GM23248 (cell line): ENCODE measurements at regions not wholly inside any gene's neighbourhood (a gene's known extent, or its start where the extent isn't known, plus 50 kb on each side); places are given as distances from the start of the nearest gene placed in this dataset. TPM values are rescaled to one million over a fixed set of nuclear protein-coding genes. Genes with fewer than 3 reads are reported as not detected.

Experiments used
- DNase-seq: peaks from one replicate; pipeline ENCODE4 v3.0.0-alpha.2; 2015
- H2AFZ ChIP-seq: fragments of 200-600 bp; sonication (generic); 2 replicates; pipeline ENCODE4 v1.6.1; 2016; ENCODE audit warnings: antibody characterized with exemption
- H3F3A ChIP-seq: fragments of 200-600 bp; sonication (generic); 2 replicates; pipeline ENCODE4 v1.6.1; 2016; ENCODE audit warnings: mild to moderate bottlenecking, antibody characterized with exemption, mixed run types; ENCODE audit not compliant: insufficient read depth
- H3K27ac ChIP-seq: fragments of 200-600 bp; sonication (generic); 2 replicates; pipeline ENCODE4 v1.5.1; 2016; ENCODE audit warnings: mild to moderate bottlenecking
- H3K27me3 ChIP-seq: fragments of 200-600 bp; sonication (generic); replicated peaks from 2 replicates; pipeline ENCODE4 v1.6.1; 2016; ENCODE audit warnings: mild to moderate bottlenecking; ENCODE audit not compliant: insufficient read depth
- H3K36me3 ChIP-seq: fragments of 200-600 bp; sonication (generic); 2 replicates; pipeline ENCODE4 v1.6.1; 2016; ENCODE audit warnings: low read depth, mild to moderate bottlenecking
- H3K4me1 ChIP-seq: fragments of 200-600 bp; sonication (generic); 2 replicates; pipeline ENCODE4 v1.6.1; 2016; ENCODE audit warnings: mild to moderate bottlenecking; ENCODE audit not compliant: insufficient read depth
- H3K4me2 ChIP-seq: fragments of 200-600 bp; sonication (generic); one replicate; pipeline ENCODE4 v1.6.1; 2016; ENCODE audit warnings: mild to moderate bottlenecking; ENCODE audit not compliant: unreplicated experiment
- H3K4me3 ChIP-seq: fragments of 200-600 bp; sonication (generic); 2 replicates; pipeline ENCODE4 v1.5.1; 2016; ENCODE audit warnings: mild to moderate bottlenecking
- H3K79me2 ChIP-seq: fragments of 200-600 bp; sonication (generic); 2 replicates; pipeline ENCODE4 v1.6.1; 2016; ENCODE audit warnings: mild to moderate bottlenecking; ENCODE audit not compliant: insufficient read depth
- H3K9ac ChIP-seq: fragments of 200-600 bp; sonication (generic); 2 replicates; pipeline ENCODE4 v1.6.1; 2016; ENCODE audit warnings: mild to moderate bottlenecking
- H3K9me2 ChIP-seq: fragments of 200-600 bp; sonication (generic); 2 replicates; pipeline ENCODE4 v1.6.1; 2016; ENCODE audit warnings: mixed run types, mild to moderate bottlenecking, moderate library complexity; ENCODE audit not compliant: insufficient read depth
- H3K9me3 ChIP-seq: fragments of 200-600 bp; sonication (generic); one replicate; pipeline ENCODE4 v1.6.1; 2017; ENCODE audit warnings: low read depth
- H4K20me1 ChIP-seq: fragments of 200-600 bp; sonication (generic); 2 replicates; pipeline ENCODE4 v1.6.0; 2016; ENCODE audit not compliant: insufficient read depth
- EZH2 ChIP-seq: fragments of 200-600 bp; sonication (generic); IDR thresholded peaks from 2 replicates; pipeline ENCODE4 v1.6.1; 2018; ENCODE audit warnings: antibody characterized with exemption, mild to moderate bottlenecking; ENCODE audit not compliant: insufficient read depth, poor library complexity, severe bottlenecking
- EZH2phosphoT487 ChIP-seq: fragments of 200-600 bp; sonication (generic); IDR thresholded peaks from 2 replicates; pipeline ENCODE4 v1.6.1; 2018; ENCODE audit warnings: antibody characterized with exemption, moderate library complexity, mild to moderate bottlenecking, low read depth; ENCODE audit not compliant: insufficient read depth
- WGBS, 2 experiments: methylation state at CpG; one replicate each; pipeline ENCODE4 v1.1.6; 2015 to 2017; ENCODE audit warnings: low lambda C conversion rate in 2 of 2, low coverage in 1 of 2; ENCODE audit errors: missing lambda C conversion rate in 2 of 2; 5-methylcytosine and 5-hydroxymethylcytosine counted together
- in situ Hi-C: fragments of 300-500 bp; cut with MboI; formaldehyde crosslinking; loops from 2 replicates; pipeline ENCODE4 v1.15.0; 2020
- small RNA-seq: library from RNA; depleted of rRNA; stranded (forward); fragments of <200 nt; gene quantifications from one replicate; pipeline ENCODE3, GENCODE V24; 2014; ENCODE audit warnings: low read depth, low replicate concordance

DNA sequence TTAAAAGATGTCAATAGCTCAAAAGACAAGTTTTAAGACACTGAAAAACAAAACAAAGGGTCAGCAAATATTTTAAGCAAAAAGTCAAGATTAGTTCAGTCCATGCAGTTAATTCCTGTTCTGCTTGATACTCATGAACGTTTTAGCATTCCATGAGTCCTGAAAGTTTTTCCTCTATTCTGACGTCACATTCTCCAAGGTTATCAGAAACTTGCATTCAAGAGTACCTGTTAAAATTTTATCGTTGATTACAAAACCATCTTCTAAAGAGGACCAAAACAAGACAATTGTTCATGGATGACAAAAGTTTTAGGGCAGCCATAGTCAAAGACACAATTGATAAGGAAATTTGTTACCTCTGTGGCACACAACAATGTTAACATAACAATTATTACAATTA, 52.5 kb upstream of the VOPP1 start:
- no peak for DNase-seq
- in situ Hi-C loops = loop anchor here (25.0 kb wide), 1 partner anchor 337 kb away; the partner anchor contains the start of genes MRPS17 and NIPSNAP2
- no peaks in the 10 kb centered on the region for H4K20me1 ChIP-seq
- H3K4me3 ChIP-seq = no peak overlapping the region
- no peak overlapping the region for H3K4me2 ChIP-seq
- H3K4me1 ChIP-seq = no peaks in the 10 kb centered on the region
- H2AFZ ChIP-seq = no peak overlapping the region
- H3K27ac ChIP-seq = no peak overlapping the region
- no peaks in the 10 kb centered on the region for H3K36me3 ChIP-seq
- WGBS, 2 experiments = 25 to 28% methylated on average over 3 of the region's 3 CpGs
- H3K9ac ChIP-seq = no peak overlapping the region
- no peaks in the 10 kb centered on the region for H3K79me2 ChIP-seq
- no peaks in the 10 kb centered on the region for H3F3A ChIP-seq
- no peaks in the 10 kb centered on the region for H3K9me3 ChIP-seq
- no peaks in the 10 kb centered on the region for H3K9me2 ChIP-seq
- peaks cover 16% of the 10 kb centered on the region; the same call in 1 of the 2 replicates for H3K27me3 ChIP-seq
- TF ChIP-seq EZH2 (no peak), EZH2phosphoT487 (no peak)

DNA sequence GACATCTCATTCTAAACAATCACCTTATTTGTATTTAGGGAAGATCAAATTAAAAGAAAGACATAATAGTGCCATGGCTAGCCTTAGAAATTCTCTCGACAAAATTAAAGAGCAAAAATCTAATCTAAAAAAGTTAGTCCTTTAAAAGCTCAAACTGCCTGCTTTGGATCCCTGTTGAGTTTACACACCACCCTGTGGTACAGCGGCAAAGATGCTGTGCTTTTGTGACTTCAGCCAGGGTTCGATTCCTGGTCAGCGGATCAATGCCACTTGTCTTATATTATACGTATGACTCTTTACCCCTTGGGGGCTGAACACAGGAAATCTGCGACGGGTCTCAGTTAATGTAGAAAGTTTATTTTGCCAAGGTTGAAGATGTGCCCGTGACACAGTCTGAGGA, 51.3 kb upstream of the VOPP1 start:
- Histone ChIP-seq H4K20me1 (no peaks in the 10 kb centered on the region), H3K79me2 (no peaks in the 10 kb centered on the region), H3K4me2 (no peak overlapping the region), H2AFZ (no peak overlapping the region), H3K9me2 (no peaks in the 10 kb centered on the region), H3K9ac (no peak overlapping the region), H3F3A (no peaks in the 10 kb centered on the region), H3K9me3 (no peaks in the 10 kb centered on the region), H3K36me3 (no peaks in the 10 kb centered on the region), H3K27me3 (peaks cover 10% of the 10 kb centered on the region; the same call in 1 of the 2 replicates), H3K4me1 (no peaks in the 10 kb centered on the region), H3K27ac (no peak overlapping the region), H3K4me3 (no peak overlapping the region)
- DNase-seq = no peak
- in situ Hi-C loops = no loop called here
- 80 to 83% methylated on average over 8 of the region's 8 CpGs for WGBS, 2 experiments
- no peak for TF ChIP-seq EZH2phosphoT487
- no peak for TF ChIP-seq EZH2

DNA sequence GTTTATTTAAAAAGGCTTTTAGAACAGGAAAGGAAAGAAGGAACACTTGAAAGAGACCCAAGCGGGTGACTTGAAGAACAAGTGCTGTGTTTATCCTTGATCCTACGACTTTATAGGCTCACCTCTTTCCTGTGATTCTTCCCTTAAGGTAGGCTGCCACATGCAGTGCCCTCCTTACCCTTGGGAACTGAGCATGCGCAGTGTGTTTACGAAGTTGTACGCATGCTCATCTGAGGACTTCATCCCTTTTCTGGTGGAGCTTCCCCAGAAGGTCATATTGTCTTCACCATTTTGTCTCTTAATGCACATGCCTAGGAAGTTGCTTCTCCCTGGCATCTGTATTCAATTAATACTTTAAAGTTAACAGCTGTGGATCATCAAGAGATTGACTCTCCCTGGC, 49.9 kb upstream of the VOPP1 start:
- Histone ChIP-seq H3K27ac (no peak overlapping the region), H3K9ac (no peak overlapping the region), H3K36me3 (no peaks in the 10 kb centered on the region), H4K20me1 (no peaks in the 10 kb centered on the region), H3K4me3 (no peak overlapping the region), H2AFZ (no peak overlapping the region), H3K27me3 (peaks cover 10% of the 10 kb centered on the region; the same call in 1 of the 2 replicates), H3K4me1 (no peaks in the 10 kb centered on the region), H3K79me2 (no peaks in the 10 kb centered on the region), H3F3A (no peaks in the 10 kb centered on the region), H3K9me2 (no peaks in the 10 kb centered on the region), H3K4me2 (no peak overlapping the region), H3K9me3 (no peaks in the 10 kb centered on the region)
- TF ChIP-seq EZH2 (no peak), EZH2phosphoT487 (no peak)
- in situ Hi-C loops = no loop called here
- DNase-seq = no peak
- 64 to 70% methylated on average over 5 of the region's 5 CpGs for WGBS, 2 experiments

Small RNA genes lying in the stretch of these regions (small RNA-seq; reads per million reads assigned to genes)
- not detected for gene RNU6-389P
- not detected for gene SUMO2P3
